Esophagus squamous epithelium (tissue), 5 donors: ENCODE measurements at regions not wholly inside any gene's neighbourhood (a gene's known extent, or its start where the extent isn't known, plus 50 kb on each side); places are given as distances from the start of the nearest gene placed in this dataset.

ENCODE experiments used
- DNase-seq: peaks from one replicate; lab custom pipeline; 2025; lab: John Stamatoyannopoulos, UW
- H3K27ac ChIP-seq, 4 donors: fragments of 200-600 bp; sonication (generic); one replicate each; pipeline ENCODE4 v1.5.1; 2016 to 2019; ENCODE audit warnings: mild to moderate bottlenecking in 1 of 4
- H3K27me3 ChIP-seq, 4 donors: fragments of 200-600 bp; sonication (generic); 1 replicate in 3 of 4; 2 replicates in 1 of 4; pipeline versions ENCODE4 v1.5.1 to v1.6.0; 2017 to 2021; ENCODE audit warnings: antibody characterized with exemption in 1 of 4
- H3K36me3 ChIP-seq, 3 donors: fragments of 200-600 bp; sonication (generic); one replicate each; pipeline ENCODE4 v1.5.1; 2016 to 2019
- H3K4me1 ChIP-seq, 3 donors: fragments of 200-600 bp; sonication (generic); one replicate each; pipeline ENCODE4 v1.5.1; 2017 to 2019
- H3K4me3 ChIP-seq, 4 donors: fragments of 200-600 bp; sonication (generic); 1 replicate in 3 of 4; 2 replicates in 1 of 4; pipeline ENCODE4 v1.5.1; 2016 to 2019; ENCODE audit warnings: mild to moderate bottlenecking in 2 of 4, moderate library complexity in 1 of 4
- H3K9me3 ChIP-seq, 3 donors: fragments of 200-600 bp; sonication (generic); one replicate each; pipeline ENCODE4 v1.5.1; 2016 to 2019
- CTCF ChIP-seq, 6 experiments: fragments of 450-650 bp in 4 of 6; fragments of 200-600 bp in 2 of 6; sonication (generic) in 2 of 6; IDR thresholded peaks; one replicate each; pipeline ENCODE4 v1.5.1; 2016 to 2019; ENCODE audit warnings: antibody characterized with exemption in 6 of 6, mild to moderate bottlenecking in 4 of 6, moderate library complexity in 4 of 6
- POLR2A ChIP-seq, 4 donors: fragments of 450-650 bp; IDR thresholded peaks; one replicate each; pipeline ENCODE4 v1.6.1; 2017; ENCODE audit warnings: antibody characterized with exemption in 4 of 4, mild to moderate bottlenecking in 4 of 4, moderate library complexity in 3 of 4
- WGBS, 2 donors: methylation state at CpG; one replicate each; pipeline ENCODE4 v1.1.5; 2018; 5-methylcytosine and 5-hydroxymethylcytosine counted together
- intact Hi-C: fragments of 100-400 bp; cut with DNase I; formaldehyde crosslinking; loops from one replicate; pipeline ENCODE4 v1.15.0; 2022
- donor health status: DM: yes; HTN: yes; CAD: no.

- intact Hi-C loops: no loop called here
- WGBS, 2 donors: 57 to 70% methylated on average over 3 to 11 of the region's 12 CpGs
- DNase-seq: no peak
Measured at GRCh38 chr5:173412566-173412965, 84.4 kb upstream of the STC2 start.

DNA sequence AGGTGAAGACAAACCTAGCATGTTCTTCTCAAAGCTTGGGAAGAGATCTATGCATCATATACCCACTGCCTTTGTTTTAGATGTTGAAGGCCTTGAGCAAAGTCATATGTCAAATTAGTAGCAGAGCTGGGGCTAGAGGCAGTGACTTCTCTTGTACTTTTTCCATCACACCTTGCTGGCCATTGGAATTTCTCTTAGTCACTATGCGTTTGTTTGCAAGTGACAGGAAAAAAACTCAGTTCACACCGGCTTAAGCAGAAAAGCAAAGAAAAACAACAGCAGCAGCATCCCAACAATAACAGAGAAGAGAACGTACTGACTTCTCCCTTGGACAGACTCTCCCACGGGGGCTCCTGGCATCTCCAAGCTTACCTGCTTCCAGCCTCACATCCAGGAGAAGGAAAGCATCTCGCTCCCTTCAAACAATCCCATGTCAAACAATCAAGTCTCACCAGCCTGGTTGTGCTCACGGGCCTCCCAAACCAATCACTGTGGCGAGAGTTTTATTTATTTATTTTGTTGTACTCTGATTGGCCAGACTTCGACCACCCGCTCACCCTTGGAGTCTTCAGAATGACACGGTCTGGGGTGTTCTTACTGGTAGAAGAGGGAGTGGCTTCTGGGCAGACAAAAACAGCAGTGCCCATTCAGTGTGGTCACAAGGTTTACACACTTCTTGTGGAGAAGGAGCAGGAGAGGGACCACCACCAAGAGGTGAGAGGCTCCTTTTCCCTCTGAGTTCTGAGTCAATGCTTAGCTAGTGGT lies 83.8 kb upstream of the STC2 start:
- 41 to 92% methylated on average over 6 to 7 of the region's 10 CpGs for WGBS, 2 donors
- no peak overlapping the region for H3K27ac ChIP-seq
- H3K4me1 ChIP-seq: peaks cover 0 to 6% (median 0%) of the 10 kb centered on the region in 3 donors
- intact Hi-C loops: no loop called here
- no peak for TF ChIP-seq POLR2A (IDR thresholded peaks at IDR 0.05)
- TF ChIP-seq CTCF (IDR thresholded peaks at IDR 0.05): no peak
- H3K9me3 ChIP-seq: peaks cover 0 to 10% (median 0%) of the 10 kb centered on the region in 3 donors
- no peaks in the 10 kb centered on the region for H3K36me3 ChIP-seq
- no peak for DNase-seq
- no peak overlapping the region for H3K4me3 ChIP-seq
- peaks cover 0 to 3% (median 0%) of the 10 kb centered on the region in 4 donors for H3K27me3 ChIP-seq

More at GRCh38 chr5:173412566-173412965, 84.4 kb upstream of the STC2 start:
- no peak for TF ChIP-seq CTCF (IDR thresholded peaks at IDR 0.05)
- Histone ChIP-seq H3K9me3 (peaks cover 0 to 10% (median 0%) of the 10 kb centered on the region in 3 donors), H3K4me1 (peaks cover 0 to 6% (median 0%) of the 10 kb centered on the region in 3 donors), H3K36me3 (no peaks in the 10 kb centered on the region), H3K4me3 (no peak overlapping the region), H3K27ac (no peak overlapping the region), H3K27me3 (peaks cover 0 to 3% (median 0%) of the 10 kb centered on the region in 4 donors)

DNA sequence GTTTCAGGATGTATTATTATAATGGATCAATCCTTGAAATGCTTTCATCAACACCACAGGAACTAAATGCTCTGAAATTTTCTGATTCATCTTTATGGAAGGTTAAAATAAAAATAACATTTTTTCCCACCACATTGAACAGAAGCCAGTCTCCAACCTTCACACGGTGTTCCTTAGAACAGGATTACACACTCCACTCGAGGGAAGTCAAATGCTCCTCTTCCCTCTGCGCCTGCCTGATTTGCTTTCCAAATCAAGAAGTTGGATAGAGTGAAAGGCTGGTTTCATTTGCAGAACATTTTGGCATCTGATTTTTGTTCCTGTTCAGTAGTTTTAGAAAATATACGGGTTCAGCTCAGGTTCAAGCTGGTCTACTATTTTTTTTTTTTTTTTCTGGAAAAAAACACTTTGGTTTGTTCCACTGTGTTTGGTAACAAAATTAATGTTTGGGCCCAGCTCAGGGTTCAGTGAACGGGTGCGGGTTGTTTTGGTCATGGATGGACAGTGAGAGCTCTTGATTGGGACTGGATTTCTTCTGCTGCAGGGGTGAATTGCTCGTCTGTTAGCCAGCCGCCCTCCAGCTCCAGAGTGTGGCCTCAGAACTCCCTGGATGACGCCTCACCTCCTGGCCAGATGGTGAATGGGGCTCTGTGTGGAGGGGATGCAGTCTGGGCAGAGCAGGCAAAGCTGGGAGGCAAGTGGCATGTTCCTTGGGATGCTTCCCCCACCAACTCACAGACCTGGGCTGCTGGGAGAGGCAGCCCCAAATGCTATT lies 82.4 kb upstream of the STC2 start:
- no peak for TF ChIP-seq POLR2A (IDR thresholded peaks at IDR 0.05)
- TF ChIP-seq CTCF (IDR thresholded peaks at IDR 0.05): no peak
- 84 to 88% methylated on average over 6 to 7 of the region's 9 CpGs for WGBS, 2 donors
- Histone ChIP-seq H3K27ac (no peak overlapping the region), H3K4me3 (no peak overlapping the region), H3K27me3 (no peaks in the 10 kb centered on the region), H3K36me3 (no peaks in the 10 kb centered on the region), H3K4me1 (peaks cover 0 to 6% (median 0%) of the 10 kb centered on the region in 3 donors), H3K9me3 (no peaks in the 10 kb centered on the region)
- no peak for DNase-seq
- intact Hi-C loops: no loop called here

GRCh38 chr5:173408946-173409345 lies 80.7 kb upstream of the STC2 start:
- DNase-seq: no peak

More at GRCh38 chr5:173408946-173409345, 80.7 kb upstream of the STC2 start:
- WGBS, 2 donors: 28 to 70% methylated on average over 1 of the region's 1 CpG
- intact Hi-C loops: no loop called here
- Histone ChIP-seq H3K27ac (peak overlapping the region in 2 of 4 donors; percentile 17 to 26), H3K27me3 (no peaks in the 10 kb centered on the region), H3K4me3 (peak overlapping the region in 3 of 4 donors; percentile 9 to 22 (median 21)), H3K4me1 (peaks cover 0 to 6% (median 0%) of the 10 kb centered on the region in 3 donors), H3K36me3 (no peaks in the 10 kb centered on the region), H3K9me3 (no peaks in the 10 kb centered on the region)
- TF ChIP-seq POLR2A (IDR thresholded peaks at IDR 0.05) (no peak), CTCF (IDR thresholded peaks at IDR 0.05) (no peak)
